ENCODE measurements at regions not wholly inside any gene's neighbourhood (a gene's known extent, or its start where the extent isn't known, plus 50 kb on each side); places are given as distances from the start of the nearest gene placed in this dataset.

DNA sequence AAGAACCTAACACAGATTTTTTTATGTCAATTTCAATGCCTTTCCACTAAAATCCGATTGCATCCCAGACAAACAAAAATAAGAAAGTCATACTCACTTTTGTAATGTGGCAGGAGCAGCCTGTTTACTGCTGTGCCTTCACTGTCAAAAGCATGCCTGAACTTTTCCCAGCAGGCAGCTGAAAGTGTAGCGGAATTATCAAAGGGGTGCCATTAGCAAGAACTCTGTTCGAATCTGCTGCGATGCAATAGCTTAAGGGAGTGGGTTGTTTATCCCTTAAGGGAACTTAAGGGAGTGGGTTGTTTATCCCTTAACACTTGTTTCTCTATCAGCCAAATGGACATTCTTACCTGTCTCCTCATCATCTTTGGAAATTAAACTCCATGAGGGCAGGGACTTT is 243.5 kb downstream of the PAX3 start:
- Histone ChIP-seq H3K27ac (ENCODE audit: low read length) (no peak overlapping the region), H3K4me2 (ENCODE audit: low read length) (no peak overlapping the region), H3K4me1 (ENCODE audit: low read length) (no peaks in the 10 kb centered on the region), H3K79me2 (ENCODE audit: low read length) (no peaks in the 10 kb centered on the region), H4K20me1 (ENCODE audit: insufficient read depth, low read length) (no peaks in the 10 kb centered on the region), H3K9ac (ENCODE audit: low read length) (no peak overlapping the region), H3K36me3 (replicated peaks; ENCODE audit: low read depth, low read length) (no peaks in the 10 kb centered on the region), H3K9me3 (ENCODE audit: insufficient read depth, low read length) (no peaks in the 10 kb centered on the region), H2AFZ (ENCODE audit: low read depth, low read length) (no peak overlapping the region), H3K4me3 (ENCODE audit: low read length) (no peak overlapping the region), H3K27me3 (ENCODE audit: low read depth, low read length) (peaks cover 11% of the 10 kb centered on the region; the same call in 1 of the 2 replicates)
- no peak for TF ChIP-seq EZH2phosphoT487 (IDR thresholded peaks at IDR 0.05; ENCODE audit: low read depth)
- TF ChIP-seq, protein P1, sequence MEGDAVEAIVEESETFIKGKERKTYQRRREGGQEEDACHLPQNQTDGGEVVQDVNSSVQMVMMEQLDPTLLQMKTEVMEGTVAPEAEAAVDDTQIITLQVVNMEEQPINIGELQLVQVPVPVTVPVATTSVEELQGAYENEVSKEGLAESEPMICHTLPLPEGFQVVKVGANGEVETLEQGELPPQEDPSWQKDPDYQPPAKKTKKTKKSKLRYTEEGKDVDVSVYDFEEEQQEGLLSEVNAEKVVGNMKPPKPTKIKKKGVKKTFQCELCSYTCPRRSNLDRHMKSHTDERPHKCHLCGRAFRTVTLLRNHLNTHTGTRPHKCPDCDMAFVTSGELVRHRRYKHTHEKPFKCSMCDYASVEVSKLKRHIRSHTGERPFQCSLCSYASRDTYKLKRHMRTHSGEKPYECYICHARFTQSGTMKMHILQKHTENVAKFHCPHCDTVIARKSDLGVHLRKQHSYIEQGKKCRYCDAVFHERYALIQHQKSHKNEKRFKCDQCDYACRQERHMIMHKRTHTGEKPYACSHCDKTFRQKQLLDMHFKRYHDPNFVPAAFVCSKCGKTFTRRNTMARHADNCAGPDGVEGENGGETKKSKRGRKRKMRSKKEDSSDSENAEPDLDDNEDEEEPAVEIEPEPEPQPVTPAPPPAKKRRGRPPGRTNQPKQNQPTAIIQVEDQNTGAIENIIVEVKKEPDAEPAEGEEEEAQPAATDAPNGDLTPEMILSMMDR (IDR thresholded peaks at IDR 0.05; ENCODE audit: low read depth, low read length) = no peak

DNA sequence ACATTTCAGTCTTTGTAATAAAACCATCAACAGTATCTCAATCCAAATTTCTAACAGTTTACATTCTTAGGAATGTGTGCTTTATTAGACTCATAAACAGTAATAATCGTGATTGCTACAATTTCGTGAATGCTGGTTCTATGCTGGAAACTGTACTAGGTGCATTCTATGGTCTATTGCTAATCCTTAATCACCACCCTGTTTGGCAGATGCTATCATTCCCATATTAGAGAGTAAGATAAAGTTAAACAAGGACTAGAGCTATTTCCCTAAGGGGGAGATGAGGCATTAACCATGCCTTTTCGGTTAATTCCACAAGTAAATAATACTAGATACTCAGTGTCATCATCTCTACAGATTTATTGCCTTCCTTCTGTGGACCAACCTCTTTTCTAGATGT is 244.0 kb downstream of the PAX3 start:
- H3K79me2 ChIP-seq (ENCODE audit: low read length) = no peaks in the 10 kb centered on the region

DNA sequence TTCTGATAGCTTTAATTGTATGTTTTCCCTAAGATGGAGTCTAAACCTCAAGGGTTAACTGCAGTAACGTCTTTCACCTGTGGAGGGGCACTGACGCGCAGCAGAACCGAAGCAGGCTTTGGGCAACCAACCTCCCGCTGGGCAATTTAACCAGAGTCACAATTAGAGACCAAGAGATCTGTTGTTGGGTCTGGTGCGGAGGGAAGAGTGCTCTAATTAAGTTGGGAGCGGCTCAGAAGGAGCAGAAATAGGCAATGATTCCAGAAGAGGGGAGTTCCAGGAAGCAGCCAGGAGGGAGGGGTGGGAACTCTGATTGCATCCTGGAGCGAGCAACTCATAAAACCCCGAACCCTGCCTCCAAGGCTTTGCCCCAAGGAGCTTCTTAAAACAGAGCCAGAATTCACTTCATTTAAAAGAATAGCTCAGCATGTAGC is 245.8 kb downstream of the PAX3 start:
- H3K4me3 ChIP-seq (ENCODE audit: low read length) = no peak overlapping the region
- no peak for TF ChIP-seq EZH2phosphoT487 (IDR thresholded peaks at IDR 0.05; ENCODE audit: low read depth)
- TF ChIP-seq, protein P1 (IDR thresholded peaks at IDR 0.05; ENCODE audit: low read depth, low read length) = no peak
- no peak overlapping the region; the same call in 1 of the 2 replicates for H2AFZ ChIP-seq (ENCODE audit: low read depth, low read length)
- H3K9me3 ChIP-seq (ENCODE audit: insufficient read depth, low read length) = no peaks in the 10 kb centered on the region
- H3K4me1 ChIP-seq (ENCODE audit: low read length) = no peaks in the 10 kb centered on the region
- peaks cover 14% of the 10 kb centered on the region; the same call in 1 of the 2 replicates for H3K27me3 ChIP-seq (ENCODE audit: low read depth, low read length)
- H3K9ac ChIP-seq (ENCODE audit: low read length) = no peak overlapping the region
- no peaks in the 10 kb centered on the region for H3K36me3 ChIP-seq (replicated peaks; ENCODE audit: low read depth, low read length)
- no peaks in the 10 kb centered on the region for H4K20me1 ChIP-seq (ENCODE audit: insufficient read depth, low read length)
- no peak overlapping the region for H3K4me2 ChIP-seq (ENCODE audit: low read length)
- H3K27ac ChIP-seq (ENCODE audit: low read length) = no peak overlapping the region
- H3K79me2 ChIP-seq (ENCODE audit: low read length) = no peaks in the 10 kb centered on the region

More for the DNA sequence above, 244.0 kb downstream of the PAX3 start:
- no peak overlapping the region for H3K9ac ChIP-seq (ENCODE audit: low read length)
- no peaks in the 10 kb centered on the region for H4K20me1 ChIP-seq (ENCODE audit: insufficient read depth, low read length)
- no peaks in the 10 kb centered on the region for H3K9me3 ChIP-seq (ENCODE audit: insufficient read depth, low read length)
- no peak overlapping the region for H2AFZ ChIP-seq (ENCODE audit: low read depth, low read length)
- H3K27ac ChIP-seq (ENCODE audit: low read length) = no peak overlapping the region
- no peaks in the 10 kb centered on the region for H3K36me3 ChIP-seq (replicated peaks; ENCODE audit: low read depth, low read length)
- peaks cover 11% of the 10 kb centered on the region; the same call in 1 of the 2 replicates for H3K27me3 ChIP-seq (ENCODE audit: low read depth, low read length)
- H3K4me3 ChIP-seq (ENCODE audit: low read length) = no peak overlapping the region
- no peak overlapping the region for H3K4me2 ChIP-seq (ENCODE audit: low read length)
- TF ChIP-seq, protein P1 (IDR thresholded peaks at IDR 0.05; ENCODE audit: low read depth, low read length) = no peak
- no peak for TF ChIP-seq EZH2phosphoT487 (IDR thresholded peaks at IDR 0.05; ENCODE audit: low read depth)
- no peaks in the 10 kb centered on the region for H3K4me1 ChIP-seq (ENCODE audit: low read length)

DNA sequence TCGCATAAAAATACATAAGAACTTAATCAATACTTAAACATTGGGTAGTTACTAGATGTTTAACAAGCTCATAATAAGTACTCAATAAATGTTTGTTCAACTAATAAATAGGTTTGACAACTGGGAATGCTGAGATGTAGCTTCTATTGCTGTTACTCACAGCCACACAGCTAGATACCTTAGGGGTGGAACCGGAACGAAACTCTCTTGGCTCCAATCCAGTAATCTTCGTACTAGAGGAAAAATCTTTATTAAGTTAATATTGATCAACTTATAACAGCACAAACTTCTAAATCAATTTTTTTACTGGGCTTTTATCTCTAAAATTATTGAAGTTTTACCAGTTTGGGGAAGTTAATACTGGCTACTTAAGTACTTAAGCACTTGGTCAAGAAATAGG is 247.8 kb downstream of the PAX3 start:
- Histone ChIP-seq H2AFZ (ENCODE audit: low read depth, low read length) (no peak overlapping the region), H3K27ac (ENCODE audit: low read length) (no peak overlapping the region), H3K27me3 (ENCODE audit: low read depth, low read length) (peaks cover 14% of the 10 kb centered on the region; the same call in 1 of the 2 replicates)

More for the DNA sequence above, 247.8 kb downstream of the PAX3 start:
- Histone ChIP-seq H3K4me3 (ENCODE audit: low read length) (no peak overlapping the region), H3K9ac (ENCODE audit: low read length) (no peak overlapping the region), H3K4me1 (ENCODE audit: low read length) (no peaks in the 10 kb centered on the region), H3K4me2 (ENCODE audit: low read length) (no peak overlapping the region), H3K79me2 (ENCODE audit: low read length) (no peaks in the 10 kb centered on the region), H3K36me3 (replicated peaks; ENCODE audit: low read depth, low read length) (no peaks in the 10 kb centered on the region), H4K20me1 (ENCODE audit: insufficient read depth, low read length) (no peaks in the 10 kb centered on the region), H3K9me3 (ENCODE audit: insufficient read depth, low read length) (no peaks in the 10 kb centered on the region)
- TF ChIP-seq EZH2phosphoT487 (IDR thresholded peaks at IDR 0.05; ENCODE audit: low read depth) = no peak
- TF ChIP-seq, protein P1 (IDR thresholded peaks at IDR 0.05; ENCODE audit: low read depth, low read length) = no peak
